HTR-8/SVneo (cell line): ENCODE measurements at regions not wholly inside any gene's neighbourhood (a gene's known extent, or its start where the extent isn't known, plus 50 kb on each side); places are given as distances from the start of the nearest gene placed in this dataset.
A peak's percentile ranks its signal among the peaks of the same experiment; 100 is the strongest.

Experiments
- DNase-seq: peaks from one replicate; pipeline ENCODE4 v3.0.0; 2011; ENCODE audit warnings: low spot score, mixed read lengths; ENCODE audit not compliant: insufficient read length
- FAIRE-seq: peaks from 2 replicates; lab custom pipeline; 2011; peaks lifted over from hg19 to GRCh38; lab: Jason Lieb, UNC

GRCh38 chr5:60293518-60293917, 400.0 kb upstream of the PDE4D start:
- DNase-seq, result no peak
- FAIRE-seq, result no peak

GRCh38 chr5:60287174-60287771, 393.7 kb upstream of the PDE4D start:
- peak; percentile 22 for DNase-seq
- no peak for FAIRE-seq

GRCh38 chr5:60285910-60286309, 392.4 kb upstream of the PDE4D start:
- no peak for DNase-seq
- FAIRE-seq, result no peak

- no peak for DNase-seq
These were observed 387.4 kb upstream of the PDE4D start for GRCh38 chr5:60280943-60281342.

GRCh38 chr5:60277941-60278340, 384.4 kb upstream of the PDE4D start:
- no peak for FAIRE-seq
- DNase-seq, result no peak

More at GRCh38 chr5:60280943-60281342, 387.4 kb upstream of the PDE4D start:
- FAIRE-seq, result no peak

- no peak for DNase-seq
- FAIRE-seq, result no peak
These were observed 381.2 kb upstream of the PDE4D start for GRCh38 chr5:60274747-60275146.

- DNase-seq, result no peak
- FAIRE-seq, result no peak
These were observed 378.0 kb upstream of the PDE4D start for GRCh38 chr5:60271517-60271916.

- DNase-seq (no peak), FAIRE-seq (no peak)
These were observed 374.4 kb upstream of the PDE4D start for GRCh38 chr5:60267907-60268306.

- no peak for FAIRE-seq
- no peak for DNase-seq
These were observed 369.8 kb upstream of the PDE4D start for GRCh38 chr5:60263346-60263745.

- no peak for FAIRE-seq
These were observed 369.2 kb upstream of the PDE4D start for GRCh38 chr5:60262576-60263295.

GRCh38 chr5:60261732-60262131, 368.2 kb upstream of the PDE4D start:
- DNase-seq (no peak), FAIRE-seq (no peak)

More at GRCh38 chr5:60262576-60263295, 369.2 kb upstream of the PDE4D start:
- DNase-seq, result no peak

- no peak for DNase-seq
- FAIRE-seq, result no peak
These were observed 367.1 kb upstream of the PDE4D start for GRCh38 chr5:60260658-60261057.

- DNase-seq (no peak), FAIRE-seq (no peak)
These were observed 366.2 kb upstream of the PDE4D start for GRCh38 chr5:60259730-60260129.

- DNase-seq (no peak), FAIRE-seq (no peak)
These were observed 364.2 kb upstream of the PDE4D start for GRCh38 chr5:60257596-60258271.

GRCh38 chr5:60256546-60256945, 363.0 kb upstream of the PDE4D start:
- FAIRE-seq, result no peak

GRCh38 chr5:60248901-60249300, 355.4 kb upstream of the PDE4D start:
- no peak for FAIRE-seq
- DNase-seq, result no peak

More at GRCh38 chr5:60256546-60256945, 363.0 kb upstream of the PDE4D start:
- DNase-seq, result no peak

- FAIRE-seq (no peak), DNase-seq (no peak)
These were observed 350.2 kb upstream of the PDE4D start for GRCh38 chr5:60243713-60244112.

GRCh38 chr5:60232036-60232795, 338.7 kb upstream of the PDE4D start:
- no peak for DNase-seq
- FAIRE-seq, result no peak

GRCh38 chr5:60230456-60230855, 336.9 kb upstream of the PDE4D start:
- no peak for DNase-seq
- FAIRE-seq, result no peak

GRCh38 chr5:60229691-60230185, 336.2 kb upstream of the PDE4D start:
- DNase-seq (no peak), FAIRE-seq (no peak)
